Stomach (tissue), 8 donors: ENCODE measurements at regions not wholly inside any gene's neighbourhood (a gene's known extent, or its start where the extent isn't known, plus 50 kb on each side); places are given as distances from the start of the nearest gene placed in this dataset.

Source experiments
- DNase-seq, 2 donors: peaks; one replicate each; pipeline versions ENCODE4 v3.0.0 to v3.0.0-alpha.2; 2013 to 2019
- H3K27ac ChIP-seq, 5 donors: fragments of 200-600 bp in 4 of 5; sonication (generic) in 4 of 5; one replicate each; pipeline ENCODE4 v1.5.1; 2013 to 2019; ENCODE audit warnings: mild to moderate bottlenecking in 1 of 5, moderate library complexity in 1 of 5
- H3K27me3 ChIP-seq, 3 donors: fragments of 200-600 bp; sonication (generic); one replicate each; pipeline ENCODE4 v1.5.1; 2017 to 2019; ENCODE audit warnings: mixed run types in 1 of 3
- H3K36me3 ChIP-seq, 4 donors: fragments of 200-600 bp; sonication (generic); 1 replicate in 3 of 4; 2 replicates in 1 of 4; pipeline ENCODE4 v1.5.1; 2016 to 2019
- H3K4me1 ChIP-seq, 4 donors: fragments of 200-600 bp; sonication (generic); one replicate each; pipeline ENCODE4 v1.5.1; 2016 to 2019
- H3K4me3 ChIP-seq, 4 donors: fragments of 200-600 bp; sonication (generic) in 3 of 4; one replicate each; pipeline ENCODE4 v1.5.1; 2016 to 2019; ENCODE audit warnings: mild to moderate bottlenecking in 1 of 4
- H3K9me3 ChIP-seq, 4 donors: fragments of 200-600 bp; sonication (generic); one replicate each; pipeline ENCODE4 v1.5.1; 2016 to 2019
- CTCF ChIP-seq, 7 experiments: fragments of 450-650 bp in 4 of 7; fragments of 200-600 bp in 3 of 7; sonication (generic) in 3 of 7; IDR thresholded peaks; one replicate each; pipeline ENCODE4 v1.5.1; 2016 to 2019; ENCODE audit warnings: antibody characterized with exemption in 7 of 7, control low read depth in 2 of 7, mild to moderate bottlenecking in 1 of 7
- EP300 ChIP-seq: sonication (generic); formaldehyde crosslinking; IDR thresholded peaks from one replicate; pipeline ENCODE4 v1.6.1; 2017; ENCODE audit warnings: antibody characterized with exemption
- POLR2A ChIP-seq, 4 donors: fragments of 450-650 bp; IDR thresholded peaks; one replicate each; pipeline ENCODE4 v1.6.1; 2016; ENCODE audit warnings: antibody characterized with exemption in 4 of 4, control low read depth in 2 of 4, mild to moderate bottlenecking in 1 of 4, moderate library complexity in 1 of 4
- POLR2AphosphoS5 ChIP-seq, 3 donors: sonication (generic); formaldehyde crosslinking; IDR thresholded peaks; one replicate each; pipeline ENCODE4 v1.6.1; 2016; ENCODE audit warnings: antibody characterized with exemption in 3 of 3
- WGBS, 5 donors: extraction: QIAGEN DNeasy Blood & Tissue Kit in 3 of 5; methylation state at CpG; one replicate each; pipeline versions ENCODE4 v1.1.5 to v1.1.7; 2013 to 2018; 5-methylcytosine and 5-hydroxymethylcytosine counted together
- intact Hi-C: fragments of 100-400 bp; cut with DNase I; formaldehyde crosslinking; loops from one replicate; pipeline ENCODE4 v1.15.1; 2023; ENCODE audit warnings: low total_unique reads
- small RNA-seq, 4 donors: library from RNA; depleted of rRNA; stranded (forward); fragments of <200 nt; gene quantifications; one replicate each; pipeline ENCODE3, GENCODE V24; 2016
- donor health status: healthy with polysubstance abuse.
- donor health status: Bipolar disorder and iron deficiency.
- donor health status: healthy.

- 90 to 96% (median 95%) methylated on average over 4 of the region's 4 CpGs for WGBS, 5 donors
- Histone ChIP-seq H3K27me3 (no peaks in the 10 kb centered on the region), H3K4me3 (no peak overlapping the region), H3K9me3 (peaks cover 0 to 8% (median 2%) of the 10 kb centered on the region in 4 donors), H3K27ac (no peak overlapping the region), H3K4me1 (peaks cover 0 to 11% (median 3%) of the 10 kb centered on the region in 4 donors), H3K36me3 (no peaks in the 10 kb centered on the region)
- no peak for DNase-seq
- TF ChIP-seq POLR2A (IDR thresholded peaks at IDR 0.05): no peak
- intact Hi-C loops: no loop called here
Measured at GRCh38 chr10:79017882-79018520, 50.8 kb upstream of the ZMIZ1 start.

DNA sequence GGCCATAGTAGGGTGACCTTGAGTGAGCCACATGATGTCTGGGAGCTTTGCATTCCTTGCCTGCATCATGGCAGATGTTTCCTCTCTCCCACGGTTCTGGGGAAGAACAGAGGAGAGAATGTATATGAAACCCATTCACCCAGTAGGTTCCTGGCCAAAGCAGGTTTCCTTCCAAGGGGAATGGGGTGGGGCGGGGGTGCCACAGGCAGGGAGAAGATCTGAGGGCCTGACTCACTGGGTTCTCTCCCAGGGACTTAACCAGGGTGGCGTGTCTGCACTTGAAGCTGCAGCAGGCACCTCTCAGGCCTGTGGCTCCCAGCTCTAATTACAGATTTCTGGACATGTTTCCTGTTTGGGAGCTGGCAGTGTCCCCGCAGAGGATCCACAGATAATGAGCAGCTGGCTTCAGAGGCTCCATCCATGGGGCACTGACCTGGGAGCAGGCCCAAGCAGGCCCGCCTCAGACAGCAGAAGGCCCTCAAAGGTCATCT is 50.2 kb upstream of the ZMIZ1 start:
- WGBS, 5 donors: 76 to 93% (median 87%) methylated on average over 3 to 5 of the region's 5 CpGs
- Histone ChIP-seq H3K27ac (no peak overlapping the region), H3K4me1 (peaks cover 0 to 17% (median 5%) of the 10 kb centered on the region in 4 donors), H3K36me3 (no peaks in the 10 kb centered on the region), H3K4me3 (no peak overlapping the region), H3K9me3 (peaks cover 0 to 8% (median 2%) of the 10 kb centered on the region in 4 donors), H3K27me3 (no peaks in the 10 kb centered on the region)
- intact Hi-C loops: no loop called here
- no peak for DNase-seq
- no peak for TF ChIP-seq EP300
- TF ChIP-seq CTCF (IDR thresholded peaks at IDR 0.05): no peak
- no peak for TF ChIP-seq POLR2A (IDR thresholded peaks at IDR 0.05)
- no peak for TF ChIP-seq POLR2AphosphoS5 (IDR thresholded peaks at IDR 0.05)

Small RNA genes in the stretch of these regions (small RNA-seq; reads per million reads assigned to genes)
- gene RF00056: 0 reads per million in 4 donors
